ENCODE measurements at regions not wholly inside any gene's neighbourhood (a gene's known extent, or its start where the extent isn't known, plus 50 kb on each side); places are given as distances from the start of the nearest gene placed in this dataset.

- H3K27me3 Mint-ChIP-seq (ENCODE audit: low read depth, poor library complexity): no peaks in the 10 kb centered on the region
Observed at GRCh38 chr1:195458365-195458764, 1149.9 kb downstream of the KCNT2 start.

DNA sequence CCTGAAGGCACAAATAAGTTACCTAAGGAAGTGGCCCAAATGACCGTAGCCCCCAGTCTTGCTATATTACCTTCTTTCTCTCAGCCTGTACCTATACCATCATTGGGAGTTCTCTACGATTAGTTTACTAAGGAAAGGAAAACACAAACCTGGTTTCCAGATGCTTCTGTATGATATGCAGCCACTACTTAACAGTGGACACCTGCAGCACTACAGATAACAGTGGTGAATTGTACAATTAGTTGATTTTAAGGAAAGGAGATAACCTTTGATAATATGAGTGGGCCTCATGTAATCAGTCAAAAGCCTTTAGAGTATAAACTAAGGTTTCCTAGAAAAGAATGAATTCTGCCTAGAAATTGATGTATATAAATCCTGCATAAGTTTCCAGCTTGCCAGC, 1157.4 kb downstream of the KCNT2 start:
- Mint-ChIP-seq H3K27me3 (ENCODE audit: low read depth, poor library complexity) (no peaks in the 10 kb centered on the region), H3K4me3 (no peak overlapping the region), H3K9me3 (peaks cover 6% of the 10 kb centered on the region), H3K36me3 (ENCODE audit: low read depth) (no peaks in the 10 kb centered on the region), H3K27ac (no peak overlapping the region), H3K4me1 (no peaks in the 10 kb centered on the region)
- no peak for DNase-seq
- TF ChIP-seq, protein P1, sequence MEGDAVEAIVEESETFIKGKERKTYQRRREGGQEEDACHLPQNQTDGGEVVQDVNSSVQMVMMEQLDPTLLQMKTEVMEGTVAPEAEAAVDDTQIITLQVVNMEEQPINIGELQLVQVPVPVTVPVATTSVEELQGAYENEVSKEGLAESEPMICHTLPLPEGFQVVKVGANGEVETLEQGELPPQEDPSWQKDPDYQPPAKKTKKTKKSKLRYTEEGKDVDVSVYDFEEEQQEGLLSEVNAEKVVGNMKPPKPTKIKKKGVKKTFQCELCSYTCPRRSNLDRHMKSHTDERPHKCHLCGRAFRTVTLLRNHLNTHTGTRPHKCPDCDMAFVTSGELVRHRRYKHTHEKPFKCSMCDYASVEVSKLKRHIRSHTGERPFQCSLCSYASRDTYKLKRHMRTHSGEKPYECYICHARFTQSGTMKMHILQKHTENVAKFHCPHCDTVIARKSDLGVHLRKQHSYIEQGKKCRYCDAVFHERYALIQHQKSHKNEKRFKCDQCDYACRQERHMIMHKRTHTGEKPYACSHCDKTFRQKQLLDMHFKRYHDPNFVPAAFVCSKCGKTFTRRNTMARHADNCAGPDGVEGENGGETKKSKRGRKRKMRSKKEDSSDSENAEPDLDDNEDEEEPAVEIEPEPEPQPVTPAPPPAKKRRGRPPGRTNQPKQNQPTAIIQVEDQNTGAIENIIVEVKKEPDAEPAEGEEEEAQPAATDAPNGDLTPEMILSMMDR (IDR thresholded peaks at IDR 0.05): no peak

More at GRCh38 chr1:195458365-195458764, 1149.9 kb downstream of the KCNT2 start:
- TF ChIP-seq, protein P1 (IDR thresholded peaks at IDR 0.05): no peak
- Mint-ChIP-seq H3K36me3 (ENCODE audit: low read depth) (no peaks in the 10 kb centered on the region), H3K27ac (no peak overlapping the region), H3K4me1 (no peaks in the 10 kb centered on the region), H3K4me3 (no peak overlapping the region), H3K9me3 (peaks cover 6% of the 10 kb centered on the region)
- no peak for DNase-seq

DNA sequence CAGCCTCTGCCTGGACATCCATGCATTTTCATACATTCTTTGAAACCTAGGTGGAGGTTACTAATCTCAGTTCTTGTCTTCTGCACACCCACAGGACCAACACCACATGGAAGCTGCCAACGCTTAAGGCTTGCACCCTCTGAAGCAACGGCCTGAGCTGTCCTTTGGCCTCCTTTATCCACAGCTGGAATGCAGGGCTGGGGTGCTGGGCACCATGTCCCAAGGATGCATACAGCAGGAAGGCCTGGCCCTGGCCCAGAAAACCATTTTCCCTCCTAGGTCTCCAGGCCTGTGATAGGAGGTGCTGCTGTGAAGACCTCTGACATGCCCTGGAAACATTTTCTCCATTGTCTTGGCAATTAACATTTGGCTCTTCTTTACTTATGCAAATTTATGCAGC, 1168.6 kb downstream of the KCNT2 start:
- H3K27me3 Mint-ChIP-seq (ENCODE audit: low read depth, poor library complexity): peaks cover under 1% of the 10 kb centered on the region
- no peak overlapping the region for H3K27ac Mint-ChIP-seq
- H3K36me3 Mint-ChIP-seq (ENCODE audit: low read depth): no peaks in the 10 kb centered on the region
- H3K9me3 Mint-ChIP-seq: no peaks in the 10 kb centered on the region
- TF ChIP-seq, protein P1 (IDR thresholded peaks at IDR 0.05): no peak
- no peak overlapping the region for H3K4me3 Mint-ChIP-seq
- H3K4me1 Mint-ChIP-seq: no peaks in the 10 kb centered on the region
- no peak for DNase-seq

GRCh38 chr1:195434566-195435203, 1173.6 kb downstream of the KCNT2 start:
- no peaks in the 10 kb centered on the region for H3K36me3 Mint-ChIP-seq (ENCODE audit: low read depth)
- H3K27me3 Mint-ChIP-seq (ENCODE audit: low read depth, poor library complexity): no peaks in the 10 kb centered on the region
- no peaks in the 10 kb centered on the region for H3K9me3 Mint-ChIP-seq
- no peak for DNase-seq
- no peak overlapping the region for H3K27ac Mint-ChIP-seq
- H3K4me1 Mint-ChIP-seq: no peaks in the 10 kb centered on the region
- TF ChIP-seq, protein P1 (IDR thresholded peaks at IDR 0.05): no peak
- no peak overlapping the region for H3K4me3 Mint-ChIP-seq

GRCh38 chr1:195430826-195431225, 1177.4 kb downstream of the KCNT2 start:
- Mint-ChIP-seq H3K4me3 (no peak overlapping the region), H3K36me3 (ENCODE audit: low read depth) (no peaks in the 10 kb centered on the region), H3K27me3 (ENCODE audit: low read depth, poor library complexity) (no peaks in the 10 kb centered on the region), H3K9me3 (no peaks in the 10 kb centered on the region), H3K27ac (no peak overlapping the region), H3K4me1 (no peaks in the 10 kb centered on the region)
- TF ChIP-seq, protein P1 (IDR thresholded peaks at IDR 0.05): no peak
- DNase-seq: no peak

DNA sequence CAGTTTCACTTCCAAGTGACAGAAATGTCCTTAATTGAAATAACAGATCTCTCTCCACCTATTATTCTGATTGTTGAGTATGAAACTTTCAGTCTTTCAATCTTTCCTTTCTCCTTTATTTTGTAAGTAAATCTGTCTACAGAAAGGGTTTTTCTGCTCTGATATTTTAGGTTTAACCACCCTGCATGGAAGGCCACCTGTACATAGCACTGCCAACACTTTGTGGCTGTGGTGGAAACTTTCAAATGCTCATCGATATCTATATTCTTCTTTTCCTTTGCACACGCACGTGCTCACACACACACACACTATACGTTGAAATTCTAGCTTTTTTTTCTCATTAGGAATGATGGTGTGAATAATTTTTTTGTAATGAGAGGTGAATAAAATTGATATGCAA, 1179.3 kb downstream of the KCNT2 start:
- H3K4me1 Mint-ChIP-seq: no peaks in the 10 kb centered on the region
- TF ChIP-seq, protein P1 (IDR thresholded peaks at IDR 0.05): no peak

More for the DNA sequence above, 1179.3 kb downstream of the KCNT2 start:
- DNase-seq: no peak
- Mint-ChIP-seq H3K27ac (no peak overlapping the region), H3K4me3 (no peak overlapping the region), H3K27me3 (ENCODE audit: low read depth, poor library complexity) (no peaks in the 10 kb centered on the region), H3K36me3 (ENCODE audit: low read depth) (no peaks in the 10 kb centered on the region), H3K9me3 (no peaks in the 10 kb centered on the region)
